Osteocyte (in vitro differentiated cells): ENCODE measurements at regions not wholly inside any gene's neighbourhood (a gene's known extent, or its start where the extent isn't known, plus 50 kb on each side); places are given as distances from the start of the nearest gene placed in this dataset.

Source experiments
- DNase-seq: peaks from one replicate; pipeline ENCODE4 v3.0.0; 2021; ENCODE audit warnings: mixed read lengths; ENCODE audit not compliant: unreplicated experiment; ENCODE audit errors: extremely low spot score
- H3K27ac Mint-ChIP-seq: one replicate; pipeline ENCODE4 v1.8.0; 2021; ENCODE audit warnings: mild to moderate bottlenecking, mixed read lengths; ENCODE audit not compliant: unreplicated experiment
- H3K27me3 Mint-ChIP-seq: one replicate; pipeline ENCODE4 v1.8.0; 2021; ENCODE audit warnings: mixed read lengths; ENCODE audit not compliant: unreplicated experiment
- H3K36me3 Mint-ChIP-seq: one replicate; pipeline ENCODE4 v1.8.0; 2021; ENCODE audit warnings: mixed read lengths; ENCODE audit not compliant: unreplicated experiment
- H3K4me1 Mint-ChIP-seq: one replicate; pipeline ENCODE4 v1.8.0; 2021; ENCODE audit warnings: mixed read lengths; ENCODE audit not compliant: unreplicated experiment
- H3K4me3 Mint-ChIP-seq: one replicate; pipeline ENCODE4 v1.8.0; 2021; ENCODE audit warnings: mild to moderate bottlenecking, moderate library complexity, mixed read lengths; ENCODE audit not compliant: unreplicated experiment
- H3K9me3 Mint-ChIP-seq: one replicate; pipeline ENCODE4 v1.8.0; 2021; ENCODE audit warnings: mixed read lengths; ENCODE audit not compliant: unreplicated experiment
- CTCF ChIP-seq: fragments of 200-600 bp; sonication (generic); IDR thresholded peaks from 2 replicates; pipeline ENCODE4 v1.5.0; 2021; ENCODE audit warnings: antibody characterized with exemption, mild to moderate bottlenecking, moderate library complexity

GRCh38 chr13:97798171-97798821, 155.2 kb upstream of the IPO5 start:
- no peaks in the 10 kb centered on the region for H3K36me3 Mint-ChIP-seq
- TF ChIP-seq CTCF: no peak
- H3K4me3 Mint-ChIP-seq: no peak overlapping the region

GRCh38 chr13:97798836-97799235, 154.6 kb upstream of the IPO5 start:
- Mint-ChIP-seq H3K27me3 (peaks cover 18% of the 10 kb centered on the region), H3K4me1 (peaks cover 9% of the 10 kb centered on the region), H3K27ac (no peak overlapping the region), H3K9me3 (peaks cover 27% of the 10 kb centered on the region), H3K36me3 (no peaks in the 10 kb centered on the region), H3K4me3 (no peak overlapping the region)
- TF ChIP-seq CTCF: no peak
- DNase-seq: no peak

More at GRCh38 chr13:97798171-97798821, 155.2 kb upstream of the IPO5 start:
- Mint-ChIP-seq H3K9me3 (peaks cover 26% of the 10 kb centered on the region), H3K4me1 (peaks cover 9% of the 10 kb centered on the region), H3K27me3 (peaks cover 13% of the 10 kb centered on the region), H3K27ac (no peak overlapping the region)
- no peak for DNase-seq

GRCh38 chr13:97802213-97802612, 151.3 kb upstream of the IPO5 start:
- Mint-ChIP-seq H3K36me3 (no peaks in the 10 kb centered on the region), H3K27ac (no peak overlapping the region), H3K4me1 (peaks cover 9% of the 10 kb centered on the region), H3K4me3 (no peak overlapping the region), H3K9me3 (peaks cover 7% of the 10 kb centered on the region), H3K27me3 (peaks cover 30% of the 10 kb centered on the region)
- no peak for TF ChIP-seq CTCF
- DNase-seq: no peak

GRCh38 chr13:97809576-97809975, 143.9 kb upstream of the IPO5 start:
- Mint-ChIP-seq H3K4me1 (peaks cover 2% of the 10 kb centered on the region), H3K4me3 (no peak overlapping the region), H3K9me3 (peaks cover 9% of the 10 kb centered on the region), H3K27me3 (peaks cover 54% of the 10 kb centered on the region), H3K36me3 (no peaks in the 10 kb centered on the region), H3K27ac (no peak overlapping the region)
- no peak for TF ChIP-seq CTCF
- no peak for DNase-seq

- peaks cover 53% of the 10 kb centered on the region for H3K27me3 Mint-ChIP-seq
- no peak for DNase-seq
- peaks cover 2% of the 10 kb centered on the region for H3K4me1 Mint-ChIP-seq
- H3K36me3 Mint-ChIP-seq: no peaks in the 10 kb centered on the region
- peaks cover 9% of the 10 kb centered on the region for H3K9me3 Mint-ChIP-seq
- no peak overlapping the region for H3K27ac Mint-ChIP-seq
- H3K4me3 Mint-ChIP-seq: no peak overlapping the region
- peak; percentile 65 for TF ChIP-seq CTCF
Observed at GRCh38 chr13:97810152-97810551, 143.3 kb upstream of the IPO5 start.
